Natural killer cell treated with Interleukin-12 subunit alpha and Interleukin-12 subunit beta and Interleukin-15 and Interleukin-18, amount 100 ng/mL, for 72 hours (primary cell): ENCODE measurements at regions not wholly inside any gene's neighbourhood (a gene's known extent, or its start where the extent isn't known, plus 50 kb on each side); places are given as distances from the start of the nearest gene placed in this dataset.

Experiments used
- ATAC-seq, 2 donors: fragments of 150-1000 bp; cut with Tn5 transposase in 1 of 2; sonication (Bioruptor Pico), chemical (Tn5 transposase) in 1 of 2; 2 replicates each; pipeline ENCODE4 v1.10.0; 2021
- DNase-seq: peaks from one replicate; pipeline ENCODE4 v3.0.0; 2022; ENCODE audit warnings: low spot score
- H3K27ac Mint-ChIP-seq, 2 donors: 1 replicate in 1 of 2; 2 replicates in 1 of 2; pipeline ENCODE4 v1.8.0; 2022; ENCODE audit warnings: mixed read lengths in 2 of 2, mild to moderate bottlenecking in 1 of 2, moderate library complexity in 1 of 2
- H3K27me3 Mint-ChIP-seq, 2 donors: 1 replicate in 1 of 2; 2 replicates in 1 of 2; pipeline ENCODE4 v1.8.0; 2022; ENCODE audit warnings: mixed read lengths in 2 of 2
- H3K36me3 Mint-ChIP-seq: one replicate; pipeline ENCODE4 v1.8.0; 2022; ENCODE audit warnings: mixed read lengths
- H3K4me1 Mint-ChIP-seq, 2 donors: 1 replicate in 1 of 2; 2 replicates in 1 of 2; pipeline ENCODE4 v1.8.0; 2022; ENCODE audit warnings: low read depth in 2 of 2, mixed read lengths in 2 of 2, mild to moderate bottlenecking in 1 of 2
- H3K4me3 Mint-ChIP-seq: one replicate; pipeline ENCODE4 v1.8.0; 2022; ENCODE audit warnings: mixed read lengths
- H3K9me3 Mint-ChIP-seq: 2 replicates; pipeline ENCODE4 v1.8.0; 2022; ENCODE audit warnings: mixed read lengths

DNA sequence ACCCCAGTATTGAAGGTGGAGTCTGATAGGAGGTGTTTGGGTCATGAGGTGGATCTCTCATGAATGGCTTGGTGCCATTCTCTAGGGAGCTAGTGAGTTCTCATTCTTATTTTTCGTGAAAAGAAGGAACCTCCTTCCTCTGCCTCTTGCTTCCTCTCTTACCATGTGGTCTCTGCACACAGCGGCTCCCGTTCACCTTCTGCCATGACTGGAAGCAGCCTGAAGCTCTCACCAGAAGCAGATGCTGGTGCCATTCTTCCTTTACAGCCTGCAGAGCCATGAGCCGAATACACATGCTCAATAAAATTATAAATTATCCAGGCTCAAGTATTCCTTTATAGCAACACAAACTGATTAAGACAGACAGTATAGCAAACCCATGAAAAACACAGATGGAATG lies 545.1 kb upstream of the C16orf82 start:
- DNase-seq (no peak), ATAC-seq (no peak)
- H3K4me3 Mint-ChIP-seq = no peak overlapping the region
- no peaks in the 10 kb centered on the region for H3K9me3 Mint-ChIP-seq
- no peaks in the 10 kb centered on the region for H3K36me3 Mint-ChIP-seq
- no peaks in the 10 kb centered on the region for H3K4me1 Mint-ChIP-seq
- peaks cover 8 to 27% of the 10 kb centered on the region in 2 donors for H3K27me3 Mint-ChIP-seq
- H3K27ac Mint-ChIP-seq = no peak overlapping the region

DNA sequence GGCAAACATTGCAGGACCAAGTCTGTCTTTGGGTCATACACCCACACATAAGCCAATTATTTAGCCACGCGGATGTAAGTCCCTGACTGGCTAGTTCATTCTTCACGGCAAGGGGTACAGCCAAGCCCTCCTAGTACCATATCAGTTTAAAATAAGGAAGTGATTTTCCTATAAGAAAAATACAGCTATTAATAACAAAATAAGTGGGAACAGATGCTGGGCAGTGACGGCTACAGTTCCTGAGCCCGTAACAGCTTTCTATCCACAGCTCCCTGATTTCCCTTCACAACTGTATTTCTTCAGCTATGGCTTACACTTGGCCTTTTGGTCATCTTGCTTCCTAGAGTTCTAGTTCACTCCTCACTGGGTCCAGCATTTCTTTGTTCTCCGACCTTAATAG lies 542.4 kb upstream of the C16orf82 start:
- peaks cover 11 to 34% of the 10 kb centered on the region in 2 donors for H3K27me3 Mint-ChIP-seq
- H3K27ac Mint-ChIP-seq = no peak overlapping the region
- H3K4me1 Mint-ChIP-seq = no peaks in the 10 kb centered on the region
- H3K36me3 Mint-ChIP-seq = no peaks in the 10 kb centered on the region
- no peaks in the 10 kb centered on the region for H3K9me3 Mint-ChIP-seq
- no peak for DNase-seq
- no peak for ATAC-seq
- no peak overlapping the region for H3K4me3 Mint-ChIP-seq

DNA sequence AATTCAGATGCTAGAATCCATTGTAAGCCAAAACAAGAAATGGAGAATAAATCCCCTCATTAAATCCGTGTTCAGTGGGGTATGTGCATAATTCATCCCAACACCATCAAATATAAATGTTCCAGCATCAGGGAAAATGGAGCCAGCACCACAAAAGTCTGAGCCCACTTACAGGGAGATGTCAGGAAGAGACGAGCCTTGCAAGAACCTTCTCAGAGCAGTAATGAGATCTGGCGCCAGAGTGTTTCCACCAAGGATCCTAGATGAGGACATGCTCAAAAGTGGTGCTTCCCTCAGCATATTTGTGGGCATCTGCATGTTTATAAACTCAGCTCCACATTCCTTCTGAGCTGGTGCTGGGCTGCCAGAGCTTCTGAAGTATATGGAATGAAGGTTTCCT lies 541.9 kb upstream of the C16orf82 start:
- Mint-ChIP-seq H3K9me3 (no peaks in the 10 kb centered on the region), H3K36me3 (no peaks in the 10 kb centered on the region)

DNA sequence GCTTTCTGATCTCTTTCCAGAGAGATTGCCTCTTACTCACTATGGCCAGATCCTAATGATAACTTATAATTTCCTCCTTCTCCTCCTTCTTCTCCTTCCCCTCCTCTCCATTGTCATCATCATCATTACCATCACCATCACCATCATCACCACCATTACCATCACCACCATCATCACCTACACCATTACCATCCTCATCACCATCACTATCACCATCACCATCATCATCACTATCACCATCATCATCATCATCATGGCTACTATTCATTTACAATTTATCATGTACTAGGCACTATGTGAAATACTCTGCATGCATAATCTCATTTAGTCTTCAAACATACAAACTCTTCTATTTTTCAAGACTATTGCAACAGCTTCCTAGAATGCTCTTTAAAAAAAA lies 540.9 kb upstream of the C16orf82 start:
- Mint-ChIP-seq H3K27ac (no peak overlapping the region), H3K4me1 (no peaks in the 10 kb centered on the region), H3K36me3 (no peaks in the 10 kb centered on the region), H3K27me3 (peaks cover 11 to 34% of the 10 kb centered on the region in 2 donors), H3K4me3 (no peak overlapping the region), H3K9me3 (no peaks in the 10 kb centered on the region)
- DNase-seq (no peak), ATAC-seq (no peak)

More for the DNA sequence above, 541.9 kb upstream of the C16orf82 start:
- H3K4me3 Mint-ChIP-seq = no peak overlapping the region
- H3K4me1 Mint-ChIP-seq = no peaks in the 10 kb centered on the region
- H3K27me3 Mint-ChIP-seq = peaks cover 11 to 34% of the 10 kb centered on the region in 2 donors
- H3K27ac Mint-ChIP-seq = no peak overlapping the region
- ATAC-seq (no peak), DNase-seq (no peak)

DNA sequence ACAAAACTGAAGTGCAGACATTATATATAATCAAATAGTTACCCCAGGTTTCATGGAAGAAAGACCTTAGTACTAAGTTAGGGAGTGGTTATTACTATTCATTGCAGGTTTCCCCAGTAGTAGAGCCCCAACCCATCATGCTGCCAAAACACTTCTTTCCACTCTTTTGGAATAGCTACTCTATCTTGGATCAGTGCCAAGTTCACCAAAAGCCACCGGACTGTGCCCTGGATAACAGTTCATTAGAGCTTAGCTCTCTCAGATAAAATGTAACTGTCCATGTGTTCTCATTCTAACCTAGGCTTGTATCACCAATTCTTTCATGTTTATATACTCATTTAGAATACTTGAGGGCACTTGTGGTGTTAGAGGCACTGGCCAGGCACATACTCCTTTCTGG lies 540.1 kb upstream of the C16orf82 start:
- Mint-ChIP-seq H3K27ac (no peak overlapping the region), H3K27me3 (peaks cover 11 to 34% of the 10 kb centered on the region in 2 donors), H3K4me1 (no peaks in the 10 kb centered on the region), H3K36me3 (no peaks in the 10 kb centered on the region), H3K4me3 (no peak overlapping the region), H3K9me3 (no peaks in the 10 kb centered on the region)
- no peak for DNase-seq
- ATAC-seq = no peak

DNA sequence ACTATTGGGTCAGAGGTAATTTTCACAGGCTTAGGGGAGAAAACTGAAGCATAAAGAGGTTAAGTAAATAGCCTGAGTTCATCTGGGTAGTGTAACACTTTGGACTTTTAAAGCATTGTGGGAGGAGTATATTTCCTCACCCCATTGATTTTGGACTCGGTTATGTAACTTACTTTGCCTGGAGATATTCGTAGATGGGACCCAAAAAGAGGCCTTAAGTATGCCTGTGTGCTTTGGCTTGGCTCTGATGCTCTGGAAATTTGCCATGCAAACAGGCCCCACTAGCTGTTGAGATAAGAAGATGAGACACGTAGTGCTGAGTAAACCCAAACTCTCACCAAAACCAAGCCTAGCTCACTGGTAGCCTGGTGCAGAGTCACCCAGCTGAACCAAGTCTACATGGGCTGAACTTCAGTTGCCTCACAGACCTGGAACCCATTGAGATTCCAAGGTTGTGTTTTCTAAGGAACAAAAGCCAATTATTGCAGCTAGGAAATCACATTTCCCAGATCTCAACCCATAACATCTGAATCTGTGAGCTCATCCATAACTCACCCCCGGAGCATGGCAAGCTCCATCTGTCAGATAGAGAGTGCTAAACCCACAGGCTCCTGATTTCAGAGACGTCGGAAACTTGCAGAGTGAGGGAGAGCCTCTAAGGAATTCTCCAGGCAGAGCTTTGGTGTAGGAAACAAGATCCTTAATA lies 536.0 kb upstream of the C16orf82 start:
- no peak for DNase-seq
- no peak overlapping the region for H3K4me3 Mint-ChIP-seq
- ATAC-seq = no peak

DNA sequence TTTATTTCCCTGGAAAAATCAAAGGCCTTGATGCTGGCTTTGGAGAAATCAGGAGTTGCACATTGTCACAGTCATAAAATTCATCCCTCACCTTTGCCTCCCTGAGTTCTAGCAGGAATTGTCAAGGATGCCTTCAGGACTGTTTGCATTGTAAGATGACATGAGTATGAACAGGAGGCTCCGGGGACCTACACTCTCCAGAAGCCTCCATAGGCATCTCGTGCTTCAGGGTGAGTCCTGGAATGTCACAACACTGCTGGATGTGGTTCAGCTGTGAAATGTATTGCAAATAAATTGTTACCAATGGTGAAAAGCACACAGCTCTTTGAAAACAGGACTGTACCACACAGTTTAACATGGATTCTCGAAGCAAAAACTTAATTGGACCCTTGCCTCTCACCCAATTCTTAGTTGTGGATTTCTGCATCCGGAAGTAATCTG lies 535.4 kb upstream of the C16orf82 start:
- ATAC-seq (no peak), DNase-seq (no peak)
- H3K27ac Mint-ChIP-seq = no peak overlapping the region
- H3K4me3 Mint-ChIP-seq = no peak overlapping the region
- H3K4me1 Mint-ChIP-seq = no peaks in the 10 kb centered on the region
- no peaks in the 10 kb centered on the region for H3K9me3 Mint-ChIP-seq
- peaks cover 9 to 27% of the 10 kb centered on the region in 2 donors for H3K27me3 Mint-ChIP-seq
- no peaks in the 10 kb centered on the region for H3K36me3 Mint-ChIP-seq

More for the DNA sequence above, 536.0 kb upstream of the C16orf82 start:
- H3K36me3 Mint-ChIP-seq = no peaks in the 10 kb centered on the region
- H3K27me3 Mint-ChIP-seq = peaks cover 12 to 29% of the 10 kb centered on the region in 2 donors
- H3K27ac Mint-ChIP-seq = no peak overlapping the region
- no peaks in the 10 kb centered on the region for H3K9me3 Mint-ChIP-seq
- H3K4me1 Mint-ChIP-seq = no peaks in the 10 kb centered on the region

DNA sequence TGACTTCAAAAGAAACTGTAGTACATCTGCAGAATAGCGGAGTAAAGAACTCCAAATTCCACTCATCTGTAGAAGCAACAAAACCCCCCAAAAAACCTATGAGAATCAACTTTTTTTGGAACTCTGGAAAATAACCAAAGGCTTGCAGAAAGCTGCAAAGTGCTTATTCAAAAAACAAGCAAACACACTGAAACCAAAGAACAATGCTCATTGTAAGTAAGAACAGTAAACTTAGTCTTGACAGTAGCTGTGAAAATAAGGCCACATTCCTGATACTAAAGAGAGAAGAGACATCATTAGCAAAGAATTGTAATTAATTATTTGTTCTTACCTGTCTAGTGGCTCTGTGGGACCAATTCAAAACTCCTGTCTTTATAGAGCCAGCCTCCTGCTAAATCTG lies 534.3 kb upstream of the C16orf82 start:
- no peak overlapping the region for H3K4me3 Mint-ChIP-seq
- no peaks in the 10 kb centered on the region for H3K36me3 Mint-ChIP-seq

DNA sequence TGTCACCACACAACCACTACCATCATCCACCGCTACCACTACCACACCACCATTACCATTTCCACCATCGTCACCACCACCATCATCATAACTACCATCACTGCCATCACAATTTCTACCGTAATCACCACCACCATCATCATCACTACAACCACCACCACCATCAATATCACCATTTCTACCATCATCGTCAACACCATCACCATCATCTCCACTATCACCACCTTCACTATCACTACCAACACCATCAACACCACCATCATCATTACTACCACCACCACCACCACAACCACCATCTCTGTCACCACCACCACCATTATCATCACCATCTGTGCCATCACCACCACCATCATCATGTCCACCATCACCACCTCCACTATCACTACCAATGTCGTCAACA lies 524.5 kb upstream of the C16orf82 start:
- H3K4me3 Mint-ChIP-seq = no peak overlapping the region

More for the DNA sequence above, 534.3 kb upstream of the C16orf82 start:
- Mint-ChIP-seq H3K27ac (no peak overlapping the region), H3K4me1 (no peaks in the 10 kb centered on the region), H3K27me3 (peaks cover 10 to 27% of the 10 kb centered on the region in 2 donors), H3K9me3 (no peaks in the 10 kb centered on the region)
- ATAC-seq (no peak), DNase-seq (no peak)

DNA sequence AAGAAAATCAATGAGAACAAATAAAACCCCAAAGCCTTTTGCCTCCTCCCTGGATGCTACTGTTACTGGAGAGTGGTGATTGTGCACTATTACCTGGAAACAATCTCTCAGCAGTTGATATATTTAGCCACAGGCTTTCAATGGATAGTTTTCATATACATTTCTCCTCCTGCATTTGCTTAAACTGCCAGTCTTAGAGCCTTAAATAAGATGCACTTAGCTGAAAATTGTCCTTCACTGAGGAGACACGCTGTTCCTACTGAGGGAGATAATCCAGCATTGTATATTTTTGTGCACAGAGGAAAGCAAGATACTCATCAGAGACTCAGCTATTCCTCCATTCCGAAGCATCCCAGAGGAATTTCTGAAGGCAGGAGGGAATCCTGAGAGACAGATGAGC lies 520.2 kb upstream of the C16orf82 start:
- Mint-ChIP-seq H3K9me3 (peaks cover 3% of the 10 kb centered on the region), H3K4me3 (no peak overlapping the region), H3K4me1 (no peaks in the 10 kb centered on the region), H3K27me3 (peaks cover 7 to 9% of the 10 kb centered on the region in 2 donors), H3K36me3 (no peaks in the 10 kb centered on the region), H3K27ac (no peak overlapping the region)
- DNase-seq = no peak
- ATAC-seq = no peak

More for the DNA sequence above, 524.5 kb upstream of the C16orf82 start:
- Mint-ChIP-seq H3K27ac (no peak overlapping the region), H3K36me3 (no peaks in the 10 kb centered on the region), H3K27me3 (peaks cover 2 to 14% of the 10 kb centered on the region in 2 donors), H3K4me1 (no peaks in the 10 kb centered on the region), H3K9me3 (no peaks in the 10 kb centered on the region)
- no peak for DNase-seq
- no peak for ATAC-seq

DNA sequence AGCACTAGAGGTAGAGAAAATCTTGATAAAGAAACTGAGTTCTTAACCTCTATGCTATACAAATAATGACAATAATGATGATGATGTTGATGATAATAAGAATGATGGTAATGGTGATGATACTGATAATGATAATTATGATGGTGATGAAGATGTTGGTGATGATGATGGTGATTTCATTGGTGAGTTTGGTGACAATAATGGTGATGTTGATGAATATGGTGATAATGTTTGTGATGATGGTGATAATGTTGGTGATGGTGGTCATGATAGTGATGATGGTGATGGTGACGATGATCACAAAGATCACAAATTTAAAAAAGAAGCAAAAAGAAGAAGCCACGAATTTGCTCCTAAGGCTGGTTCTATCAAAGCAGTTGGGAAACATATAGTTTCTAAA lies 519.0 kb upstream of the C16orf82 start:
- DNase-seq (no peak), ATAC-seq (no peak)
- H3K4me1 Mint-ChIP-seq = no peaks in the 10 kb centered on the region
- no peak overlapping the region for H3K4me3 Mint-ChIP-seq
- peaks cover 12 to 15% of the 10 kb centered on the region in 2 donors for H3K27me3 Mint-ChIP-seq
- H3K36me3 Mint-ChIP-seq = no peaks in the 10 kb centered on the region
- peaks cover 3% of the 10 kb centered on the region for H3K9me3 Mint-ChIP-seq
- H3K27ac Mint-ChIP-seq = no peak overlapping the region

DNA sequence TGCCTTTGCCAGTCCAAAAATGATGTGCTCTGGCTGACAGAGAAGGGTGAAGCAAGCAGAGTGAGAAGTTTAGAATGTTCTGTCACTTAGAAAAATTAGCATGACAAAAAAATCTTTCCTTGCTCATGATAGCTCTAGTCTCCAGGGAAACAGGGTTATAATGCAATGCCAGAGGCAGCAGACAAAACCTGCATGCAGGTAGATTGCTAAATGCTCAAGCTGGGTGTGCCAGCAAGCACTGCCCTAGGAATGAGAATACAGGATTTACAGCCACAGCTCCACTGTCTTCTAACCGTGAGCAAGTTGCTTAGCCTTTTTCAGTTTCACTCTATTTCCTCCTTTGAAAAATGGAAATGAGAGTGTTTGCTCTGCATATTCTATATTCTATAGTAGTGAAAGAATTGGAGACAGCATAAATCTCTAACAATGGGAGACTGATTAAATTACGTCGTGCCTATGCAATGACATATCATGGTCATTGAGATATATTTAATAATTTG lies 516.6 kb upstream of the C16orf82 start:
- no peak for DNase-seq
- no peak overlapping the region for H3K4me3 Mint-ChIP-seq
- peaks cover 3% of the 10 kb centered on the region for H3K9me3 Mint-ChIP-seq
- H3K27me3 Mint-ChIP-seq = peaks cover 14 to 15% of the 10 kb centered on the region in 2 donors
- no peak overlapping the region for H3K27ac Mint-ChIP-seq
- no peaks in the 10 kb centered on the region for H3K4me1 Mint-ChIP-seq
- ATAC-seq = no peak
- H3K36me3 Mint-ChIP-seq = no peaks in the 10 kb centered on the region

DNA sequence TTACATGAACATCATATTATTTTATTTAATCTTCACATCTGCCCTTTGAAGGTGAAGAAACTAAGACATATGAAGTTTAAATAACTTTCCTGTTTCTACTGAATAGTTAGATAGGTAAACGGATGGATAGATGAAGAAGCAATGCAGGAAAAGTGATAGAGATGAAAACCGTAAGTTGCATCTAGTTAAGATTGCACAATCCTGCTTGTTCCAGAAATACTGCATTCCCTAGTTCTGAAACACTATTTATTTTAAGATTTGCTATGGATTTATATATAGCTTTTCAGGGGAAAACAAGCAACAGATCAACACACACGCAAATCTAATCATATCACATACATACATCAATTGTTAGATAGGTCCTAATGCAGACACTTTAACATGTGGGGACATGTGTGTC lies 512.7 kb upstream of the C16orf82 start:
- Mint-ChIP-seq H3K27ac (no peak overlapping the region), H3K4me3 (no peak overlapping the region), H3K36me3 (no peaks in the 10 kb centered on the region), H3K9me3 (no peaks in the 10 kb centered on the region), H3K27me3 (peaks cover 8 to 13% of the 10 kb centered on the region in 2 donors), H3K4me1 (no peaks in the 10 kb centered on the region)
- DNase-seq (no peak), ATAC-seq (no peak)

DNA sequence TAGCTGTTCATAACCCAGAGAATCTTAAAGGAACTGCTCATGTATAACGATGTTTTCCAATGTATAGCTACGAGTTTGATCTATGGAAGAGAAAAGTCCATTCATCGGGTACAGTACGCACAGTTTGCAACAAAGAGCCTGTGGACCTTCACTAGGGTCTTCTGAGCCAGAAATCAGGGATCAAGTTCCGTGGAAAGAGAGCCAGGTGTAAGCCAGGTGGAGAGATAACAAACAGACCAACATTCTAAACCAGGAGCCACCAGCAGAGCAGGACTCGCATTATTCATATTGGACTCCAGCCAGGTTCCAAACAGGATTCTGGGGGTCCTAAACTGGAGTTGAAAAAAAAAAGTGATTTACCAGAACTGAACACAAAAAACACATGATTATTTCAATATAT lies 505.4 kb upstream of the C16orf82 start:
- no peaks in the 10 kb centered on the region for H3K9me3 Mint-ChIP-seq
- ATAC-seq = no peak
- no peak for DNase-seq
- H3K27me3 Mint-ChIP-seq = peaks cover 24% of the 10 kb centered on the region in 2 donors
- H3K27ac Mint-ChIP-seq = no peak overlapping the region
- H3K4me1 Mint-ChIP-seq = no peaks in the 10 kb centered on the region
- no peak overlapping the region for H3K4me3 Mint-ChIP-seq
- no peaks in the 10 kb centered on the region for H3K36me3 Mint-ChIP-seq

DNA sequence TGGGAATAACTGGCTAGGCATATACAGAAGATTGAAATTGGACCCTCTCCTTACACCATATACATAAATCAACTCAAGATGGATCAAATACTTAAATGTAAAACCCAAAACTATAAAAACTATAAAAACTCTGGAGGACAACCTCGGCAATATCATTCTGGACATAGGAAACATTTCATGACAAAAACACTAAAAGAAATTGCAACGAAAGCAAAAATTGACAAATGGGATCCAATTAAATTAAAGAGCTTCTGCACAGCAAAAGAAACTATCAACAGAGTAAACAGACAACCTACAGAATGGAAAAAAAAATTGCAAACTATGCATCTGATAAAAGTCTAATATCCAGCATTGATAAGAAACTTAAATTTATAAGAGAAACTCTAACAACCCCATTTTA lies 503.7 kb upstream of the C16orf82 start:
- DNase-seq (no peak), ATAC-seq (no peak)
- Mint-ChIP-seq H3K9me3 (no peaks in the 10 kb centered on the region), H3K27ac (no peak overlapping the region), H3K4me1 (no peaks in the 10 kb centered on the region), H3K4me3 (no peak overlapping the region), H3K27me3 (peaks cover 24 to 32% of the 10 kb centered on the region in 2 donors), H3K36me3 (no peaks in the 10 kb centered on the region)
